ENCODE measurements at regions not wholly inside any gene's neighbourhood (a gene's known extent, or its start where the extent isn't known, plus 50 kb on each side); places are given as distances from the start of the nearest gene placed in this dataset.

GRCh38 chr6:12528581-12529363 is 187.8 kb upstream of the PHACTR1 start:
- peak in 1 of 5 donors; percentile 9 for DNase-seq
- TF ChIP-seq, protein P1, sequence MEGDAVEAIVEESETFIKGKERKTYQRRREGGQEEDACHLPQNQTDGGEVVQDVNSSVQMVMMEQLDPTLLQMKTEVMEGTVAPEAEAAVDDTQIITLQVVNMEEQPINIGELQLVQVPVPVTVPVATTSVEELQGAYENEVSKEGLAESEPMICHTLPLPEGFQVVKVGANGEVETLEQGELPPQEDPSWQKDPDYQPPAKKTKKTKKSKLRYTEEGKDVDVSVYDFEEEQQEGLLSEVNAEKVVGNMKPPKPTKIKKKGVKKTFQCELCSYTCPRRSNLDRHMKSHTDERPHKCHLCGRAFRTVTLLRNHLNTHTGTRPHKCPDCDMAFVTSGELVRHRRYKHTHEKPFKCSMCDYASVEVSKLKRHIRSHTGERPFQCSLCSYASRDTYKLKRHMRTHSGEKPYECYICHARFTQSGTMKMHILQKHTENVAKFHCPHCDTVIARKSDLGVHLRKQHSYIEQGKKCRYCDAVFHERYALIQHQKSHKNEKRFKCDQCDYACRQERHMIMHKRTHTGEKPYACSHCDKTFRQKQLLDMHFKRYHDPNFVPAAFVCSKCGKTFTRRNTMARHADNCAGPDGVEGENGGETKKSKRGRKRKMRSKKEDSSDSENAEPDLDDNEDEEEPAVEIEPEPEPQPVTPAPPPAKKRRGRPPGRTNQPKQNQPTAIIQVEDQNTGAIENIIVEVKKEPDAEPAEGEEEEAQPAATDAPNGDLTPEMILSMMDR (IDR thresholded peaks at IDR 0.05; ENCODE audit: borderline replicate concordance, extremely low read depth, insufficient read depth), result no peak
- no peak overlapping the region for H3K9ac ChIP-seq (ENCODE audit: low read length in 3 of 3)
- no peak overlapping the region for H3K27ac ChIP-seq (ENCODE audit: low read depth in 2 of 2, low read length in 2 of 2)
- no peaks in the 10 kb centered on the region for H3K4me1 ChIP-seq (ENCODE audit: control insufficient read depth in 2 of 3, insufficient read depth in 2 of 3, low read depth in 1 of 3, low read length in 3 of 3)
- H3K9me3 ChIP-seq (ENCODE audit: control insufficient read depth in 2 of 3, insufficient read depth in 1 of 3, low read length in 3 of 3), result no peaks in the 10 kb centered on the region
- H3K27me3 ChIP-seq (ENCODE audit: control insufficient read depth, insufficient read depth, low read length), result no peaks in the 10 kb centered on the region
- intact Hi-C loops (cut with DNase I), result no loop called here
- H3K36me3 ChIP-seq (ENCODE audit: control insufficient read depth in 2 of 3, insufficient read depth in 3 of 3, low read length in 3 of 3), result no peaks in the 10 kb centered on the region
- no peak overlapping the region for H3K4me3 ChIP-seq (ENCODE audit: low read length in 3 of 3)
- no peak for FAIRE-seq

DNA sequence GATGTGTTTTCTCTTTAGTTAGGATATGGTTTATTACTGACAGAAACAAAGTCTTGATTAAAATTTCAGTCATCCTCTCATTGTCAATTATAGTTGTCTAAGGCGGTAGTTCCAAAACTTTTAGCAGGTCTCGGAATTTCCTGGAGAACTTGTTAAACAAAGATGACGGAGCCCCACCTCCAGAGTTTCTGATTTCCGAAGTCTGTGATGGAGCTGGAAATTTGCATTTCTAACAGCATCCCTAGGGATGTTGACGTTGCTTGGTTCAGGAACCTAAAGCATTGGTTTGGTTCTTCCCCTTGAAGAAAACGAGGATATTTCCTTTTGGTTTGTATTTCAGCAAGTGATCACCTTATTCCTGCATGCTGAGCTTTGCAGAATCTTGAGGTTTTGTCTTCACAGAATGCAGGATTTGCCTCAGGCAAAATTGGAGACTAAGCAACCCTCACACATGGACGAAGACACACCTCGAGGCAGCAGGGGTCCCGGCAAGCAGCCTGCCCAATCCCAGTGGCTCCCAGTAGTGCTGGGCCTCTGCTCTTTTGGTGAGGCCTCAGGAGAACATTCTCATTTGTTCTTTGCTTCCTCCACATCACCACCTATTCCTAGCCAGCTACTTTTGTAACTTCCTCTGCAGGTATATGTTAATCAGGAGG is 187.1 kb upstream of the PHACTR1 start:
- H3K4me1 ChIP-seq (ENCODE audit: control insufficient read depth in 2 of 3, insufficient read depth in 2 of 3, low read depth in 1 of 3, low read length in 3 of 3), result no peaks in the 10 kb centered on the region
- FAIRE-seq (no peak), DNase-seq (no peak)
- no peak overlapping the region for H3K4me3 ChIP-seq (ENCODE audit: low read length in 3 of 3)
- no peak overlapping the region for H3K27ac ChIP-seq (ENCODE audit: low read depth in 2 of 2, low read length in 2 of 2)
- intact Hi-C loops (cut with DNase I), result no loop called here
- no peaks in the 10 kb centered on the region for H3K27me3 ChIP-seq (ENCODE audit: control insufficient read depth, insufficient read depth, low read length)
- TF ChIP-seq, protein P1 (IDR thresholded peaks at IDR 0.05; ENCODE audit: borderline replicate concordance, extremely low read depth, insufficient read depth), result no peak
- H3K36me3 ChIP-seq (ENCODE audit: control insufficient read depth in 2 of 3, insufficient read depth in 3 of 3, low read length in 3 of 3), result no peaks in the 10 kb centered on the region
- no peak overlapping the region for H3K9ac ChIP-seq (ENCODE audit: low read length in 3 of 3)
- H3K9me3 ChIP-seq (ENCODE audit: control insufficient read depth in 2 of 3, insufficient read depth in 1 of 3, low read length in 3 of 3), result no peaks in the 10 kb centered on the region

DNA sequence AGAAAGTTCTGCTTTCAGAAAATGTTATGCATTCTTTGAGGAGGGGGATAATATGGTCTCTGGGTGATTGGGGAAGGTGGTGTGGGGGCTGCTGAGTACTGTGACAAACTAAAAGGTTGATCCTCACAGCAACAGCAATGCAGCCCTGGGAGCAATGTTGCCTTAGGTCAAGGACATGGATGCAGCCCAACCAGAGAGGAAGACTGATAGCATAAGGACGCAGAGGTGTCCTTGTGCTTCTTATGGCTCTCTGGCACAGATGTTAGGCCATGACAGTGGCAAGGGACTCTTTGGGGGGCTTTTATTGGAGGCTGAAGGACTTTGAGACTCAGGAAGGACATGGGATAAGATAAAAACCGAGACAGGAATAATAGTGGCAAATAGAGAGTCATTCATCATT is 186.2 kb upstream of the PHACTR1 start:
- intact Hi-C loops (cut with DNase I), result no loop called here
- FAIRE-seq (no peak), DNase-seq (no peak)
- Histone ChIP-seq H3K4me1 (ENCODE audit: control insufficient read depth in 2 of 3, insufficient read depth in 2 of 3, low read depth in 1 of 3, low read length in 3 of 3) (no peaks in the 10 kb centered on the region), H3K9me3 (ENCODE audit: control insufficient read depth in 2 of 3, insufficient read depth in 1 of 3, low read length in 3 of 3) (no peaks in the 10 kb centered on the region), H3K4me3 (ENCODE audit: low read length in 3 of 3) (no peak overlapping the region), H3K9ac (ENCODE audit: low read length in 3 of 3) (no peak overlapping the region), H3K36me3 (ENCODE audit: control insufficient read depth in 2 of 3, insufficient read depth in 3 of 3, low read length in 3 of 3) (no peaks in the 10 kb centered on the region), H3K27ac (ENCODE audit: low read depth in 2 of 2, low read length in 2 of 2) (no peak overlapping the region), H3K27me3 (ENCODE audit: control insufficient read depth, insufficient read depth, low read length) (no peaks in the 10 kb centered on the region)
- TF ChIP-seq, protein P1 (IDR thresholded peaks at IDR 0.05; ENCODE audit: borderline replicate concordance, extremely low read depth, insufficient read depth), result no peak
